ENCODE measurements at regions not wholly inside any gene's neighbourhood (a gene's known extent, or its start where the extent isn't known, plus 50 kb on each side); places are given as distances from the start of the nearest gene placed in this dataset.

DNA sequence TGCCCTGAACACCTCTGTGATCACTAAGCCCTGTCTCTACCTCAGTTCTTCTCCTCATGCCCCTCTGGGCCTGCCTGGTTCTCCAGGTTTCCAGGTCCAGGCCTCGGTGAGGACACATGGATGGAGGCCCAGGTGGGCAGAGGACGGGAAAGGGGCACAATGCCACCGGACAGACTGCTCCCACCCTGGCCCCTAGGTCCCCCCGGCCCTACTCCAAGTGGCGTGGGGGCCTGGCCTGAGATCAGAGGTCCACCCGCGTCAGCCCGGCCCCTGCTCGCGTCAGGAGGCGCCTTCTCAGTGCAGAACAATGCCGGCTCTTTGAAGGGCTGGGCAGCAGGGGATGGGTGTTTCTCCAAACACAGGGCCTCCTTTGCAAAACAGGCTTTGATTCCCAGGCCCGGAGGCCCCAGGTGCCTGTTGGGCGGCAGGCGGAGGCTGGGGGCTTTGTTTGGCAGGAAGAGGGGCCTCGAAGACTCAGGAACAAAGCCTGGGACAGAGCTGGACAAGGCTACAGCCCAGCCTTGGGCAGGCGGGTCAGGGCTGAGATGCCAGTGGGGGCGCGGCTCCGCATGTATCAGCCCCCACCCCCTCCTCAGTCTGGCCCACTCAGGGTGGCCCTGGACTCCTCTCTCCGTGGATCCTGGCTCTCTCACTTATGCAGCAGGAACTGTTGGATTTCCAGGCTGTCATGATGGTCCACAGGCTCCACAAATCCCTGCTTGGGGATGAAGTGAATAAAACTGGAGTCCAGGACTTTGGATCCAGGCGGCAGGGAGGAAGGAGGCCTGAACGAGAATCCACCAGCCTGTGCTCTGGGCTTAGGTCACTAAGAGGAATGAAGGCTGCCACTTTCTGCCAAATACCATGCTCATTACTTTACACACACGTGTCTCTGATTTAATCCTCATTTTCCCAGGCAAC is 77.4 kb upstream of the SLC2A1 start (continued):
- TF ChIP-seq, protein P1, sequence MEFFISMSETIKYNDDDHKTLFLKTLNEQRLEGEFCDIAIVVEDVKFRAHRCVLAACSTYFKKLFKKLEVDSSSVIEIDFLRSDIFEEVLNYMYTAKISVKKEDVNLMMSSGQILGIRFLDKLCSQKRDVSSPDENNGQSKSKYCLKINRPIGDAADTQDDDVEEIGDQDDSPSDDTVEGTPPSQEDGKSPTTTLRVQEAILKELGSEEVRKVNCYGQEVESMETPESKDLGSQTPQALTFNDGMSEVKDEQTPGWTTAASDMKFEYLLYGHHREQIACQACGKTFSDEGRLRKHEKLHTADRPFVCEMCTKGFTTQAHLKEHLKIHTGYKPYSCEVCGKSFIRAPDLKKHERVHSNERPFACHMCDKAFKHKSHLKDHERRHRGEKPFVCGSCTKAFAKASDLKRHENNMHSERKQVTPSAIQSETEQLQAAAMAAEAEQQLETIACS (CRISPR knock-in tag; IDR thresholded peaks at IDR 0.05) = no peak
- TF ChIP-seq ZNF790 (CRISPR knock-in tag; IDR thresholded peaks at IDR 0.05; ENCODE audit: borderline replicate concordance) (no peak), ZNF382 (CRISPR knock-in tag; IDR thresholded peaks at IDR 0.05; ENCODE audit: borderline replicate concordance) (no peak), ZFP82 (CRISPR knock-in tag; IDR thresholded peaks at IDR 0.05; ENCODE audit: borderline replicate concordance) (0 out of 2 replicates have a peak, but pooled peaks have one; percentile 40), ZNF709 (CRISPR knock-in tag; IDR thresholded peaks at IDR 0.05) (0 out of 2 replicates have a peak, but pooled peaks have one; percentile 57), ZNF253 (CRISPR knock-in tag; IDR thresholded peaks at IDR 0.05; ENCODE audit: borderline replicate concordance) (peak; percentile 63; the same call in 1 of the 2 replicates), GFI1 (CRISPR knock-in tag; IDR thresholded peaks at IDR 0.05; ENCODE audit: borderline replicate concordance) (peak; percentile 91), ZNF557 (CRISPR knock-in tag; IDR thresholded peaks at IDR 0.05) (no peak), ZNF713 (CRISPR knock-in tag; IDR thresholded peaks at IDR 0.05) (no peak), RBM22 (optimal IDR thresholded peaks at IDR 0.05; ENCODE audit: low read length) (no peak), CEBPG (CRISPR knock-in tag; IDR thresholded peaks at IDR 0.05) (peak; percentile 23), ZNF513 (CRISPR knock-in tag; conservative IDR thresholded peaks at IDR 0.05) (no peak), ZNF850 (CRISPR knock-in tag; conservative IDR thresholded peaks at IDR 0.05) (no peak), TARDBP (CRISPR knock-in tag; IDR thresholded peaks at IDR 0.05) (peak; percentile 71), ZNF326 (CRISPR knock-in tag; IDR thresholded peaks at IDR 0.05; ENCODE audit: borderline replicate concordance) (no peak), SIX1 (CRISPR knock-in tag; IDR thresholded peaks at IDR 0.05; ENCODE audit: borderline replicate concordance) (no peak; the same call in 1 of the 2 replicates)
- TF ChIP-seq, protein P2, sequence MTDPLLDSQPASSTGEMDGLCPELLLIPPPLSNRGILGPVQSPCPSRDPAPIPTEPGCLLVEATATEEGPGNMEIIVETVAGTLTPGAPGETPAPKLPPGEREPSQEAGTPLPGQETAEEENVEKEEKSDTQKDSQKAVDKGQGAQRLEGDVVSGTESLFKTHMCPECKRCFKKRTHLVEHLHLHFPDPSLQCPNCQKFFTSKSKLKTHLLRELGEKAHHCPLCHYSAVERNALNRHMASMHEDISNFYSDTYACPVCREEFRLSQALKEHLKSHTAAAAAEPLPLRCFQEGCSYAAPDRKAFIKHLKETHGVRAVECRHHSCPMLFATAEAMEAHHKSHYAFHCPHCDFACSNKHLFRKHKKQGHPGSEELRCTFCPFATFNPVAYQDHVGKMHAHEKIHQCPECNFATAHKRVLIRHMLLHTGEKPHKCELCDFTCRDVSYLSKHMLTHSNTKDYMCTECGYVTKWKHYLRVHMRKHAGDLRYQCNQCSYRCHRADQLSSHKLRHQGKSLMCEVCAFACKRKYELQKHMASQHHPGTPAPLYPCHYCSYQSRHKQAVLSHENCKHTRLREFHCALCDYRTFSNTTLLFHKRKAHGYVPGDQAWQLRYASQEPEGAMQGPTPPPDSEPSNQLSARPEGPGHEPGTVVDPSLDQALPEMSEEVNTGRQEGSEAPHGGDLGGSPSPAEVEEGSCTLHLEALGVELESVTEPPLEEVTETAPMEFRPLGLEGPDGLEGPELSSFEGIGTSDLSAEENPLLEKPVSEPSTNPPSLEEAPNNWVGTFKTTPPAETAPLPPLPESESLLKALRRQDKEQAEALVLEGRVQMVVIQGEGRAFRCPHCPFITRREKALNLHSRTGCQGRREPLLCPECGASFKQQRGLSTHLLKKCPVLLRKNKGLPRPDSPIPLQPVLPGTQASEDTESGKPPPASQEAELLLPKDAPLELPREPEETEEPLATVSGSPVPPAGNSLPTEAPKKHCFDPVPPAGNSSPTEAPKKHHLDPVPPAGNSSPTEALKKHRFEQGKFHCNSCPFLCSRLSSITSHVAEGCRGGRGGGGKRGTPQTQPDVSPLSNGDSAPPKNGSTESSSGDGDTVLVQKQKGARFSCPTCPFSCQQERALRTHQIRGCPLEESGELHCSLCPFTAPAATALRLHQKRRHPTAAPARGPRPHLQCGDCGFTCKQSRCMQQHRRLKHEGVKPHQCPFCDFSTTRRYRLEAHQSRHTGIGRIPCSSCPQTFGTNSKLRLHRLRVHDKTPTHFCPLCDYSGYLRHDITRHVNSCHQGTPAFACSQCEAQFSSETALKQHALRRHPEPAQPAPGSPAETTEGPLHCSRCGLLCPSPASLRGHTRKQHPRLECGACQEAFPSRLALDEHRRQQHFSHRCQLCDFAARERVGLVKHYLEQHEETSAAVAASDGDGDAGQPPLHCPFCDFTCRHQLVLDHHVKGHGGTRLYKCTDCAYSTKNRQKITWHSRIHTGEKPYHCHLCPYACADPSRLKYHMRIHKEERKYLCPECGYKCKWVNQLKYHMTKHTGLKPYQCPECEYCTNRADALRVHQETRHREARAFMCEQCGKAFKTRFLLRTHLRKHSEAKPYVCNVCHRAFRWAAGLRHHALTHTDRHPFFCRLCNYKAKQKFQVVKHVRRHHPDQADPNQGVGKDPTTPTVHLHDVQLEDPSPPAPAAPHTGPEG (CRISPR knock-in tag; IDR thresholded peaks at IDR 0.05) = no peak
- TF ChIP-seq, protein P3, sequence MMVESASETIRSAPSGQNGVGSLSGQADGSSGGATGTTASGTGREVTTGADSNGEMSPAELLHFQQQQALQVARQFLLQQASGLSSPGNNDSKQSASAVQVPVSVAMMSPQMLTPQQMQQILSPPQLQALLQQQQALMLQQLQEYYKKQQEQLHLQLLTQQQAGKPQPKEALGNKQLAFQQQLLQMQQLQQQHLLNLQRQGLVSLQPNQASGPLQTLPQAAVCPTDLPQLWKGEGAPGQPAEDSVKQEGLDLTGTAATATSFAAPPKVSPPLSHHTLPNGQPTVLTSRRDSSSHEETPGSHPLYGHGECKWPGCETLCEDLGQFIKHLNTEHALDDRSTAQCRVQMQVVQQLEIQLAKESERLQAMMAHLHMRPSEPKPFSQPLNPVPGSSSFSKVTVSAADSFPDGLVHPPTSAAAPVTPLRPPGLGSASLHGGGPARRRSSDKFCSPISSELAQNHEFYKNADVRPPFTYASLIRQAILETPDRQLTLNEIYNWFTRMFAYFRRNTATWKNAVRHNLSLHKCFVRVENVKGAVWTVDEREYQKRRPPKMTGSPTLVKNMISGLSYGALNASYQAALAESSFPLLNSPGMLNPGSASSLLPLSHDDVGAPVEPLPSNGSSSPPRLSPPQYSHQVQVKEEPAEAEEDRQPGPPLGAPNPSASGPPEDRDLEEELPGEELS (CRISPR knock-in tag; IDR thresholded peaks at IDR 0.05) = peak; percentile 94

Measured in HepG2 (cell line).